Testis (tissue), 2 donors: ENCODE measurements at regions not wholly inside any gene's neighbourhood (a gene's known extent, or its start where the extent isn't known, plus 50 kb on each side); places are given as distances from the start of the nearest gene placed in this dataset.
"Not testable (repeated sequence)": the region's sequence is repeated elsewhere in the genome, so short reads cannot be mapped to it uniquely, and the experiment has no call there.

ENCODE experiments used
- DNase-seq: peaks from one replicate; pipeline ENCODE4 v3.0.0-alpha.2; 2019
- H3K27ac ChIP-seq, 2 donors: fragments of 200-600 bp; sonication (generic); one replicate each; pipeline ENCODE4 v1.5.1; 2019
- H3K27me3 ChIP-seq: fragments of 200-600 bp; sonication (generic); one replicate; pipeline ENCODE4 v1.5.1; 2019
- H3K36me3 ChIP-seq: fragments of 200-600 bp; sonication (generic); one replicate; pipeline ENCODE4 v1.5.1; 2017; ENCODE audit warnings: low read depth; ENCODE audit errors: missing control alignments
- H3K4me1 ChIP-seq: fragments of 200-600 bp; sonication (generic); one replicate; pipeline ENCODE4 v1.5.1; 2019
- H3K4me3 ChIP-seq, 2 donors: fragments of 200-600 bp; sonication (generic); one replicate each; pipeline ENCODE4 v1.5.1; 2017 to 2019
- H3K9me3 ChIP-seq: fragments of 200-600 bp; sonication (generic); one replicate; pipeline ENCODE4 v1.5.1; 2017
- POLR2A ChIP-seq: fragments of 450-650 bp; IDR thresholded peaks from one replicate; pipeline ENCODE4 v1.6.1; 2017; ENCODE audit warnings: antibody characterized with exemption, mild to moderate bottlenecking, moderate library complexity
- WGBS, 2 donors: methylation state at CpG; one replicate each; pipeline ENCODE4 v1.1.5; 2018; 5-methylcytosine and 5-hydroxymethylcytosine counted together
- intact Hi-C: fragments of 100-400 bp; cut with DNase I; formaldehyde crosslinking; loops from one replicate; pipeline ENCODE4 v1.15.1; 2023; ENCODE audit warnings: low total_unique reads
- TF ChIP-seq, protein P1 (sequence below), 3 experiments: fragments of 450-650 bp in 2 of 3; fragments of 200-600 bp in 1 of 3; sonication (generic) in 1 of 3; IDR thresholded peaks; one replicate each; pipeline ENCODE4 v1.5.1; 2016 to 2019; ENCODE audit warnings: antibody characterized with exemption in 3 of 3, mild to moderate bottlenecking in 2 of 3, moderate library complexity in 1 of 3

DNA sequence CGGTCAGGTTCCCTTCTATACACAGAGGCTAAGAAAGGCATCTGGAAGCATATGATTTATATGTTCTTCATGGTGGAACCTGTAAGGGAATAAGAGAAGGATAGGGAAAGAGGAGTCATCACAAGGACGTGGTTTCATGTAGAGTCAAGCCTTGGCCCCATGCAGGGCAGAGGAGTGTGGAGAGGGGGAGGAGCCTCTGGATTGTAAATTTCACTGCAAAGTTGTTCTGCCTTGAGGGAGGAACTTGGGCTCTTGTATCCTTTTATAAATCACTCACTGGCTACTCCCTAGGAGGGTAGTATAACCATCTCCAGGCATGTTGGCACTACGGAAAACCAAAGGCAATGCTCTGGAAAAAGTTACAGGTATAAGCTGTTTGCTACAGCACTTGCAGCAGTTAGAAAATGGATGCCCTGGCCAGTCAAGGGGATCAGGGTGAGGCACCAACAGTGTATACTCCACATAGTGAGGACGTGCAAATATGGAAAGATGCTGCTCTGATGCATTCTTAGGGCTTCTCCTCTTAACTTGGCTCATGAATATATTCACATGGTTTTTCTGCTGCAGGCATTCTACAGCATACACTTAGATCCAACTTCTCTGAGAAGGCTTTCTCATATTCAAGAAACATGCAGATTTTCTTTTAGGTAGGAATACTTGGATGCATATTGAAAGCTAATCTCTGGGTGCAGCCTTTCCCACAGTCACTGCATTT, 60.3 kb upstream of the ZNF81 start:
- no peak overlapping the region for H3K4me3 ChIP-seq
- intact Hi-C loops: no loop called here

DNA sequence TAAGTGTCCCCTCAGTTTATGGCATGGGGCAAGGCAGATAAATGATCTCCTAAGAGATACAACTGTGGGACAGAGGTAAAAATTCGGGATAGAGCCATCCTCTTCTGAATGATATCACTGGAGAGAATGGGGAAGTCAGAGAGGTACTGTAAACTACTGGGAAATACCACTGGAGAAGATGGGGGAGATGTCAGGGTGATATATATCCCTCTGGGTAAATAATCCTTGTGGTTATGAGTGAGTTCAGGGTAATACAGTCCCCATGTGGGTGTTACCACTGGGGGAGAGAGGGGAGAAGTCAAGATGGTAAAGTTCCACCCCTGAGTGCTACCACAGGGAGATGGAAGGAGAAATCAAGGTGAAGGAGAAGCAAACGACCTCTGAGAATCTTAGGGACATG, 63.9 kb upstream of the ZNF81 start:
- Histone ChIP-seq H3K36me3 (no peaks in the 10 kb centered on the region), H3K4me1 (no peaks in the 10 kb centered on the region), H3K27ac (no peak overlapping the region), H3K9me3 (no peaks in the 10 kb centered on the region), H3K4me3 (no peak overlapping the region), H3K27me3 (no peaks in the 10 kb centered on the region)
- intact Hi-C loops: no loop called here
- WGBS, 2 donors: 74 to 88% methylated on average over 2 of the region's 2 CpGs
- DNase-seq: no peak
- no peak for TF ChIP-seq POLR2A
- TF ChIP-seq, protein P1, sequence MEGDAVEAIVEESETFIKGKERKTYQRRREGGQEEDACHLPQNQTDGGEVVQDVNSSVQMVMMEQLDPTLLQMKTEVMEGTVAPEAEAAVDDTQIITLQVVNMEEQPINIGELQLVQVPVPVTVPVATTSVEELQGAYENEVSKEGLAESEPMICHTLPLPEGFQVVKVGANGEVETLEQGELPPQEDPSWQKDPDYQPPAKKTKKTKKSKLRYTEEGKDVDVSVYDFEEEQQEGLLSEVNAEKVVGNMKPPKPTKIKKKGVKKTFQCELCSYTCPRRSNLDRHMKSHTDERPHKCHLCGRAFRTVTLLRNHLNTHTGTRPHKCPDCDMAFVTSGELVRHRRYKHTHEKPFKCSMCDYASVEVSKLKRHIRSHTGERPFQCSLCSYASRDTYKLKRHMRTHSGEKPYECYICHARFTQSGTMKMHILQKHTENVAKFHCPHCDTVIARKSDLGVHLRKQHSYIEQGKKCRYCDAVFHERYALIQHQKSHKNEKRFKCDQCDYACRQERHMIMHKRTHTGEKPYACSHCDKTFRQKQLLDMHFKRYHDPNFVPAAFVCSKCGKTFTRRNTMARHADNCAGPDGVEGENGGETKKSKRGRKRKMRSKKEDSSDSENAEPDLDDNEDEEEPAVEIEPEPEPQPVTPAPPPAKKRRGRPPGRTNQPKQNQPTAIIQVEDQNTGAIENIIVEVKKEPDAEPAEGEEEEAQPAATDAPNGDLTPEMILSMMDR (IDR thresholded peaks at IDR 0.05): no peak

More for the DNA sequence above, 60.3 kb upstream of the ZNF81 start:
- Histone ChIP-seq H3K9me3 (no peaks in the 10 kb centered on the region), H3K27me3 (no peaks in the 10 kb centered on the region), H3K4me1 (no peaks in the 10 kb centered on the region), H3K36me3 (no peaks in the 10 kb centered on the region), H3K27ac (no peak overlapping the region)
- TF ChIP-seq, protein P1 (IDR thresholded peaks at IDR 0.05): no peak
- no peak for TF ChIP-seq POLR2A
- WGBS, 2 donors: 32 to 77% methylated on average over 2 to 4 of the region's 4 CpGs
- DNase-seq: no peak

DNA sequence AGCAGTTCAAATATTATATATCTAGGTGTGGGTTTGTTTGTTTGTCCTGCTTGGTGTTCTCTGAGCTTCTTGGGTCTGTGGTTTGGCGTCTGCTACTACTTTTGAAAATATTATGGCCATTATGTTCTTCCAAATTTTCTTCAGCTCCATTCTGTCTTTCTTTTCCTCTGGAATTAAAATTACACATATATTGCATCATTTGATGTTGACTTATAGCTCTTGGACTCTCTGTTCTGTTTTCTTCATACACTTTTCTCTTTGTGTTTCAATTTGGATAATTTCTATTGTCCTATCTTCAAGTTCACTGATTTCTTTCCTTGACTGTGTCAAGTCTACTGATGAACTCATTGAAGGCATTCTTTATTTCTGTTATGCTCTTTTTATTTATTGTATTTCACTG, 65.2 kb upstream of the ZNF81 start:
- Histone ChIP-seq H3K36me3 (no peaks in the 10 kb centered on the region), H3K9me3 (no peaks in the 10 kb centered on the region), H3K4me3 (no peak overlapping the region), H3K4me1 (no peaks in the 10 kb centered on the region), H3K27me3 (no peaks in the 10 kb centered on the region), H3K27ac (no peak overlapping the region)
- no peak for DNase-seq
- intact Hi-C loops: no loop called here
- 53 to 86% methylated on average over 1 of the region's 1 CpG for WGBS, 2 donors
- TF ChIP-seq POLR2A: no peak
- TF ChIP-seq, protein P1 (IDR thresholded peaks at IDR 0.05): no peak

DNA sequence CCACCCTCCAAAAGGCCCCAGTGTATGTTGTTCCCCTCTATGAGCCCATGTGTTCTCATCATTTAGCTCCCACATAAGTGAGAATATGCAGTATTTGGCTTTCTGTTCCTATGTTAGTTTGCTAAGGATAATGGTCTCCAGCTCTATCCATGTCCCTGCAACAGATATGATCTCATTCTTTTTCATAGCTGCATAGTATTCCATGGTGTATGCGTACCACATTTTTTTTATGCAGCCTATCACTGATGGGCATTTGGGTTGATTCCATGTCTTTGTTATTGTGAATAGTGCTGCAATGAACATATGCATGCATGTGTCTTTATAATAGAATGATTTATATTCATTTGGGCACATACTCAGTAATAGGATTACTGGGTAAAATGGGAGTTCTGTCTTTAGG, 73.9 kb upstream of the ZNF81 start:
- intact Hi-C loops, H3K9me3 ChIP-seq, H3K4me3 ChIP-seq, H3K36me3 ChIP-seq, H3K27ac ChIP-seq, H3K4me1 ChIP-seq, H3K27me3 ChIP-seq, DNase-seq: not testable (repeated sequence)
- 100% methylated on average over 1 of the region's 1 CpG for WGBS, 2 donors

DNA sequence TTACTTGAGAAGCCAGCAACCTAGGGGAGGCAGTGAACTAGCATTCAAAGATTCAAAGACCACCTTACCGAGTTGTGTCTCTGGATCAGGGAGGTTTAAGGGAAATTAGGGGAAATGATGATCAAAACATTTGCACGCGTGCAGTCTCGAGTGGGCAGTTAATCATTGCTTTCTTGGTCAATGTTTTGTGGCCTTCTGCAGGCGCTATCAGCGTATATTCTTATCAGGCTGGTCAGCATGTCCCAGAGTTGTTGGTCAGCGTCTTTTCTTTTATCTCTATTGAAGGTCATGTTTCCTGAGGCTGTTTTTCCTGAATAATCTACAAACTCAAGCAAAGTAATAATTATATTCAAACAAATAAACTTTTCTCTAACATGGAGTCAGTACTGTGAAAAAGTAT, 84.0 kb upstream of the ZNF81 start:
- no peaks in the 10 kb centered on the region for H3K27me3 ChIP-seq
- no peak overlapping the region for H3K4me3 ChIP-seq
- peaks cover 18% of the 10 kb centered on the region for H3K4me1 ChIP-seq
- H3K36me3 ChIP-seq: no peaks in the 10 kb centered on the region
- intact Hi-C loops: no loop called here
- WGBS, 2 donors: 38 to 39% methylated on average over 6 to 7 of the region's 7 CpGs
- no peak for DNase-seq
- no peaks in the 10 kb centered on the region for H3K9me3 ChIP-seq
- H3K27ac ChIP-seq: no peak overlapping the region
- TF ChIP-seq, protein P1 (IDR thresholded peaks at IDR 0.05): no peak
- no peak for TF ChIP-seq POLR2A
